GM23338 (cell line): ENCODE measurements at regions not wholly inside any gene's neighbourhood (a gene's known extent, or its start where the extent isn't known, plus 50 kb on each side); places are given as distances from the start of the nearest gene placed in this dataset.

Experiments
- POLR2AphosphoS5 ChIP-seq: IDR thresholded peaks from 2 replicates; pipeline ENCODE4 v1.6.1; 2016; ENCODE audit warnings: antibody characterized with exemption, low read depth
- ZNF331 ChIP-seq: fragments of 250-450 bp; sonication (Bioruptor Pico); IDR thresholded peaks from 2 replicates; pipeline ENCODE4 v1.5.0; 2020; ENCODE audit warnings: low read depth, mild to moderate bottlenecking, moderate library complexity
- TF ChIP-seq, protein P1 (sequence below), 2 experiments: fragments of 200-600 bp in 1 of 2; sonication (generic) in 1 of 2; conservative IDR thresholded peaks; 2 replicates each; pipeline versions ENCODE4 v1.5.1 to v1.6.1; 2016 to 2017; ENCODE audit warnings: antibody characterized with exemption in 2 of 2, low read depth in 2 of 2, mild to moderate bottlenecking in 2 of 2, moderate library complexity in 1 of 2

DNA sequence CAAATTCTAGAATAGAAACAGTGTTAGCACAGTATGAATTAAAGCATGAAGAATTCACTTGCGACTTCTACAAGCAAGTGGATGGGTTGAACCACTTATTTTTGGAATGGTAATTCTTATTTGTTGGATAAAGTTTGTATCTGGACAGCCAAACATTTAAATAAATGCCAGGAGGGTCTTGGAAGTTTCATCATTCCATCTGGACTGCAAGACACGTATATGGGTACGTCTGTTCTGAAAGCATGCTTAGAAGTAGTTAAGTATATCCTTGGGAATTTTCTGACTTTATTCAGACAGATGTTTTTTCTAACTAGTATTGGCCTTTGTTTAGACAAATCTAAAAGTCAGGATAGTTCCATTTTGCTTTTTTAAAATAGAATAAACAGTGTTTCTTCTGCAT is 77.5 kb upstream of the CASK start:
- TF ChIP-seq, protein P1, sequence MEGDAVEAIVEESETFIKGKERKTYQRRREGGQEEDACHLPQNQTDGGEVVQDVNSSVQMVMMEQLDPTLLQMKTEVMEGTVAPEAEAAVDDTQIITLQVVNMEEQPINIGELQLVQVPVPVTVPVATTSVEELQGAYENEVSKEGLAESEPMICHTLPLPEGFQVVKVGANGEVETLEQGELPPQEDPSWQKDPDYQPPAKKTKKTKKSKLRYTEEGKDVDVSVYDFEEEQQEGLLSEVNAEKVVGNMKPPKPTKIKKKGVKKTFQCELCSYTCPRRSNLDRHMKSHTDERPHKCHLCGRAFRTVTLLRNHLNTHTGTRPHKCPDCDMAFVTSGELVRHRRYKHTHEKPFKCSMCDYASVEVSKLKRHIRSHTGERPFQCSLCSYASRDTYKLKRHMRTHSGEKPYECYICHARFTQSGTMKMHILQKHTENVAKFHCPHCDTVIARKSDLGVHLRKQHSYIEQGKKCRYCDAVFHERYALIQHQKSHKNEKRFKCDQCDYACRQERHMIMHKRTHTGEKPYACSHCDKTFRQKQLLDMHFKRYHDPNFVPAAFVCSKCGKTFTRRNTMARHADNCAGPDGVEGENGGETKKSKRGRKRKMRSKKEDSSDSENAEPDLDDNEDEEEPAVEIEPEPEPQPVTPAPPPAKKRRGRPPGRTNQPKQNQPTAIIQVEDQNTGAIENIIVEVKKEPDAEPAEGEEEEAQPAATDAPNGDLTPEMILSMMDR (conservative IDR thresholded peaks at IDR 0.05; ENCODE audit: low read depth in 2 of 2): no peak
- TF ChIP-seq POLR2AphosphoS5 (no peak), ZNF331 (CRISPR knock-in tag) (no peak)
